CD4-positive, alpha-beta T cell treated with Interleukin-4 for 4 hours (primary cell): ENCODE measurements at regions not wholly inside any gene's neighbourhood (a gene's known extent, or its start where the extent isn't known, plus 50 kb on each side); places are given as distances from the start of the nearest gene placed in this dataset.

ENCODE experiments used
- DNase-seq: peaks from one replicate; pipeline ENCODE4 v3.0.0-alpha.2; 2020

- no peak for DNase-seq
Measured at GRCh38 chr12:63318933-63319332, 167.9 kb upstream of the AVPR1A start.

DNA sequence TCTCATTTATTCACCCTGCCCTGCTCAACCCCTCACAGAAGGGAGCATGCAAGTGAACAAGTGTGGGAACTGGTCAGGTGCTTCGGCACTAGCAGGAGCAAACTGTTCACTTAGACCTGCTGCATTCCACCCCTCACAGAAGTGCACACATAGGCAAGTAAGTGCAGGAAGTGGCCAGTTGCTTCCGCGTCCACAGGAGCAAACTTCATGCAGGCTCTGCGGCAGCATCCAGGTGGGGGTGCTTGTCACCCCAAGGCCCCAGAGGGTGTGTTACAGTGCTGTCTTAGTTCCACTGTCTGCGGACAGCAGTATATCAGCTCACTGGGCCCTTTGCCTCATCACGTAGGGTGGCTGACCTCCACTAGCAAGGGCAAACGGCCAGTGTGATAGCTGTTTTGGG is 167.3 kb upstream of the AVPR1A start:
- DNase-seq: no peak

- DNase-seq: no peak
Measured at GRCh38 chr12:63317880-63318279, 166.9 kb upstream of the AVPR1A start.

DNA sequence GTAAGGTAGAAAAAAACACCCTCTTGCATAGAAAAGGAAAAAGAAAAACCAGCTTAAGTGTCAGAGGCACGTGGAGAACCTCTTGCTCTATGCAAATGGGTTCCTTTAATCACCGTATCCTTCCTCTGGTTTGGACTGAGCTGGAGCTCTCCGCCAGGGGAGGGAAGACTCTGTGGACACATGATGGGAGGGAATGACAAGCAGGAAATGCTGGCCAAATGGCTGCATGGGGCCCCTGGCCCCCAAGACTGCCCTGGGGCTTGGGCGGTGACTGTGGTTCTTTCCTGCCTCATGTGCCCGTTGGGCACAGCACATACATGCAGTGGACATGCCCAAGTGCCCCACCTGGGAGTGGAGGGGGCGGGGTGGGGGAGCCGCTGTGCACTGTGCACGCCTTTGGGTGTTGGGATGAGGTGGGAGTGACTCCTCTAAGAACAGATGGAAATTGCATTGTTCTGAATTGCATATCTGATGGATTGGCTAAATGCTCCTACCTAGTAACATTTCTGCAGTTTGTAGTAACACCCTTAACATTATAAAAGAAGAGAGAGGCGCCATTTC is 166.4 kb upstream of the AVPR1A start:
- DNase-seq: no peak

GRCh38 chr12:63313139-63313538 is 162.1 kb upstream of the AVPR1A start:
- no peak for DNase-seq

GRCh38 chr12:63308671-63309070 is 157.7 kb upstream of the AVPR1A start:
- no peak for DNase-seq

DNA sequence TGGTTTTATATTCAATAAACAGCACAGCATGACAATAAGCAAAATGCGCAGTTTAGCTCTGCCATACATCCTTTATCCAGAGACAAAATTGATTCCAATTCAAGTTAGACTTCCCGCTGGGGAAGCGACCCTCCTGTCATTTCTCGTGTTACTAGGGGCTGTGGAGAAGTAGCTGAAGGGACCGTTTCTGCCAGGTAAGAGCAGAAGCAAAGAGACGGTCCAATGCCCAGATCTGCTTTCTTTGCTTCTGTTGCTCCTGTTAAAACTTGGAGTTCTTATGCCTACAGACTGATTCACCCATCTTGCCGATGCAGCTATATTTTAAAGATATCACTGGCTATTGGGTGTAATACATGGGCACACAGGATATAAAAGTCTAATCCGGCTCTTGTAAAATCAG is 156.8 kb upstream of the AVPR1A start:
- DNase-seq: no peak

DNA sequence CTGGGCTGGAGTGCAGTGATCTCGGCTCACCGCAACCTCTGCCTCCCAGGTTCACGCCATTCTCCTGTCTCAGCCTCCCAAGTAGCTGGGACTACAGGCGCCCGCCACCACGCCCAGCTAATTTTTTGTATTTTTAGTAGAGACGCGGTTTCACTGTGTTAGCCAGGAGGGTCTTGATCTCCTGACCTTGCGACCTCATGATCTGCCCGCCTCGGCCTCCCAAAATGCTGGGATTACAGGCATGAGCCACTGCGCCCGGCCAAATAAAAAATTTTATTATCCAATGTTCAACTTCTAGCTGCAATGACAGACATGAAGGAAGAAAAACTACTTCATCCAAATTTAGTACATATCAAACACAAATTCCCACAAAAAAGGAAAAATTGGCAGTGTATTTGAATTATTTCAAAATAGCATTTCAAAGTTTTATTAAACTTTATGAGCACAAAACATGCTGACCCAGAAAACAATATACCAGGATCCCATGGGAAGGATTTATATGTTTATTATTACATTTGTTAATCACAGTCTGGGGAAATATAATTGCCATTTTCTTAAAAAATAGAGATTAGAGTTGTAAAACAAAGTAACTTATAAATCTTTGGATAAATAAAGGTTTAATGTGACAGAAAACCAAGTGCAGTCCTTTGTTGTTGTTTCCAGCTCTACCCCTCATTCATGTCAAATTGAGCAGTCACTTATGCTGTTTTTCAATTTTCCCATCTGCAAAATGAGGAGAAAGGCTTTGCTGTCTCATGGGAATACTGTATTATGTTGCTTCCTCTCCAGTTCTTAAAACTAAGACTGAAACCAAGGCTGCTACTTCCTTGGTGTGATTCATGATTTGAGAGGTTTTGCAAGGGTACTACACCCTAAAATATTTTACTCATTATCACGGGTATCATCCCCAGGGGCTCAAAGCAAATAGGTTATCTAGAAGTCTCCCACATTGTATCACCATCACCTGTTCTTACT is 155.2 kb upstream of the AVPR1A start:
- DNase-seq: no peak

GRCh38 chr12:63304887-63305316 is 153.9 kb upstream of the AVPR1A start:
- DNase-seq: no peak

DNA sequence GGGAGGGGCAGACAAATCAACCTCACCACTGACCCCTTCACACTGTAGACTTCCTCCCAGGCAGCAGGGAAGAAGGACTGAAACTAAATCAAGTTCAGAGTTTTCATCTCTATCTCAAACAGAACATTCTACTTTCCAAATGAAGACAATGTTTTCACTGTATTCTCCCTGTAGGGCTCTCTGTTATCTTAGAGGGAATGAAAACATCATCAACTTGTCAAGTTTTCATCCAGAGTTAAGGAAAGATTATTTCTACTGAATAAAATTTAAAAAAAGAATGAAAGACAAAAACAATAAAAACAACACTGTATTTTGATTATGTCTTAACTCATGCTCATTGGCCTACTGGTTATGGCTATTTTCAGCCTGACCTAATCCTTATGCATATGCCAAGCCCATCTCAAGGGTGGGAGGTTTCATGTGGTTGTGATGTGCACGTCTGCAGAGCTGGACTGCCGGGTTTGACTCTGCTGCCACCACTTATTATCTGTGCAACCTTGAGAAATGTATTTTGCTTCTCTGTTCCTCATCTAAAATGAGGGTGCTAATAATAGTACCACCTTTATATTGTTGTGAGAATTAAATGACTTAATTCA is 152.0 kb upstream of the AVPR1A start:
- no peak for DNase-seq

- DNase-seq: no peak
Measured at GRCh38 chr12:63302269-63302940, 151.4 kb upstream of the AVPR1A start.

DNA sequence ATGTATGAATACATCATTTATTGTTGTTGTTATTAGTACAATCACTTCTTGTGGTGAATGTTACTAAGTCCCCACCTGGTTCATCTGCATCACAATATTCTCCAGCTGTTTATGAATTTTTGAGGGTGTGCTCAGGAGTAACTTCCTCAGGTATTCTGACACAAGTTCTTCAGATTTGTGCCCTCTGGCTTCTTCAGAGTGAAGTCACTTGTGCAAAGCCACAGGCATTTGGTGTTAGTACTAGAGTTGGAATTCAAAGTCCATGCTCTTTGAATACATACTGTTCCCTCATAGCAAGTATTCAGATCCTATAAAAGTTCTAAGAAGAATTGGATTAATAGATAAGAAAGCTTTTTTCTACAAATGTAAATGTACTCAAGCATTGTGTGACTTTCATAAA is 150.3 kb upstream of the AVPR1A start:
- DNase-seq: no peak

- no peak for DNase-seq
Measured at GRCh38 chr12:63298386-63298930, 147.5 kb upstream of the AVPR1A start.

GRCh38 chr12:63294327-63294632 is 143.3 kb upstream of the AVPR1A start:
- no peak for DNase-seq

DNA sequence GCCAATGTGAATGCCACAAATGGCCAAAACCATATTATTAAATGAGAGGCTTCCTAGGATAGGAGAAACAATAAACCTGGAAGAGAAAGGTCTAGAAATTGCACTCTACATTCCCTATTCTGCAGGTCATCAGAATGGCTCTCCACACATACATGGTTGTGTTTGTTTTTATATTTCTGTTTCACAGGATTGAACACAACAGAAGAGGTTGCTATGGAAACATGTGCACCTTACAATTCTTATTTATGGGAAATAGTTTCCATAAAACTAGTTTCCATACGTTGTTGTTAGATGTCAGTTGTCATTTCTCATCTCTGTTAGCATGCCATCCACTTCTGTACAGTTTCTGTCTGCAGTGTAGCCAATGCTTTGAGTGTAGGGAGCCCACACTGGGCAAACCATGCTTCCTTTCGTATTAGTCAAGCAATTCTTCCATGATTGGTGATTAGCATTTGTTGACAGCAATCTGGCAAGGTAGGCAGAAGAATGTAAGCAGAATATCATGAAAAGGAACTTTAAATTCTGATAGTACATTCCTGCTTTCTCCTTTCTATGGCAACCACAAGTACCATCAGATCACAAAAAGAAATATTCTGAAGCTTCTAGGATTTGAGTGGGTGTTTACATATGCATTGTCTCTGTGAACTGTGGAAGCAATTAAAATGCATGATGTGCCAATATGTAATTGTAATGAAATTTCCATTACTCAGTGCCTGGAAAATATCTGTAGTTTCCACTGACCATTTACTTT is 141.6 kb upstream of the AVPR1A start:
- no peak for DNase-seq

- DNase-seq: no peak
Measured at GRCh38 chr12:63276537-63277365, 125.8 kb upstream of the AVPR1A start.

- DNase-seq: no peak
Measured at GRCh38 chr12:63266988-63267387, 116.0 kb upstream of the AVPR1A start.

DNA sequence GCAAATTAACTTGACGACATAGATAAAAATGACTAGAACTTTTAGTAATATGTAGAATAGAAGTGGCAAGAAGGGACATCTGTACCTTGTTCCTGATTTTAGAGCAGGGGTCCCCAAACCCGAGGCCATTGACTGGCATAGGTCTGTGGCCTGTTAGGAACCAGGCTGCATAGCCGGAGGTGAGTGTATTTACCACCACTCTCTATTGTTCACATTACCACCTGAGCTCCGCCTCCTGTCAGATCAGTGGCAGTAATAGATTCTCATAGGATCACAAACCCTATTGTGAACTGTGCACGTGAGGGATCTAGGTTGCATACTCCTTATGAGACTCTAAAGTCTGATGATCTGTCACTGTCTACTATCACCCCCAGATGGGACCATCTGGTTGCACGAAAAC is 113.6 kb upstream of the AVPR1A start:
- DNase-seq: no peak

DNA sequence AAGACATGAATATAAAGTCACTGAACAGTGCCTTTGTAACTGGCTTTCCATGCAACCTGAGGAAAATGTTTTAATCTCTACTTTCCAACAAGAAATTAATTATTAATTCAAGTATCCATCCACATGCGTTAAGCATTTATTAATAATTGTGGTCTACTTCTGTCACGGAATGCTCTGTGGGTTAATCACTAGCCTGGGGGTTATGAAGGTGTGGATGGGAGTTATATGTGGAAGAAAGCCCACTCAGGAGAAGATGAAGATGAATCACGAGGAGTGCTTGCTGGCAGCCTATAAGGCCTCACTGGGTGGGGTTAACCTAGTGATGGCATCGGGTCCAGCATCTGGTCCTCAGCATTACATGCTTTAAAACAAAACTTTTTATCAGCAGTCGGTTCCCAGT is 99.5 kb upstream of the AVPR1A start:
- DNase-seq: no peak

- DNase-seq: no peak
Measured at GRCh38 chr12:63238892-63239291, 87.9 kb upstream of the AVPR1A start.

- DNase-seq: no peak
Measured at GRCh38 chr12:63232896-63233295, 81.9 kb upstream of the AVPR1A start.

DNA sequence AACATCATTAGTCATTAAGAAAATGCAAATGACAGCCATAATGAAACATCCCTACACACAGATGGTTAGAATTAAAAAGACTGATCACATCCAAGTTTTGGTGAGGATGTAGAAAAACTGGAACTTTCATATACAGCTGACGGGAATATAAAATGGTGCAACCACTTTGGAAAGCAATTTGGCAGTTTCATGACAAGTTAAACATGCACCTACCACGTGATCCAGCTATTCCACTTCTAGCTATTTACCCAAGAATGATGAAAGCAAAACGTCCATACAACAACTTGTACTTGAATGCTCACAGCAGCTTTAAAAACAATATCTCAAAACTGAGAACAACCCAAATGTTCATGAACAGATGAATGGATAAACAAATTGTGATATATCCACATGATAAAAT is 77.9 kb upstream of the AVPR1A start:
- DNase-seq: no peak
